Suprapubic skin (tissue), 4 donors: ENCODE measurements at regions not wholly inside any gene's neighbourhood (a gene's known extent, or its start where the extent isn't known, plus 50 kb on each side); places are given as distances from the start of the nearest gene placed in this dataset.

Experiments
- DNase-seq, 2 donors: peaks; one replicate each; pipeline ENCODE4 v3.0.0-alpha.2; 2019; ENCODE audit warnings: low spot score in 2 of 2
- H3K27ac ChIP-seq: fragments of 200-600 bp; sonication (generic); one replicate; pipeline ENCODE4 v1.5.1; 2019
- H3K27me3 ChIP-seq: fragments of 200-600 bp; sonication (generic); one replicate; pipeline ENCODE4 v1.5.1; 2019
- H3K36me3 ChIP-seq: fragments of 200-600 bp; sonication (generic); one replicate; pipeline ENCODE4 v1.5.1; 2019
- H3K4me1 ChIP-seq: fragments of 200-600 bp; sonication (generic); one replicate; pipeline ENCODE4 v1.5.1; 2019
- H3K4me3 ChIP-seq: fragments of 200-600 bp; sonication (generic); one replicate; pipeline ENCODE4 v1.5.1; 2019; ENCODE audit warnings: mild to moderate bottlenecking
- H3K9me3 ChIP-seq: fragments of 200-600 bp; sonication (generic); one replicate; pipeline ENCODE4 v1.5.1; 2019
- EP300 ChIP-seq: sonication (generic); formaldehyde crosslinking; IDR thresholded peaks from one replicate; pipeline ENCODE4 v1.6.1; 2017; ENCODE audit warnings: antibody characterized with exemption
- POLR2A ChIP-seq, 2 donors: fragments of 450-650 bp; IDR thresholded peaks; one replicate each; pipeline ENCODE4 v1.6.1; 2017; ENCODE audit warnings: antibody characterized with exemption in 2 of 2, mild to moderate bottlenecking in 2 of 2, moderate library complexity in 2 of 2
- POLR2AphosphoS5 ChIP-seq, 3 donors: sonication (generic); formaldehyde crosslinking; IDR thresholded peaks; one replicate each; pipeline ENCODE4 v1.6.1; 2017; ENCODE audit warnings: antibody characterized with exemption in 3 of 3
- WGBS: methylation state at CpG from one replicate; pipeline ENCODE4 v1.1.5; 2018; 5-methylcytosine and 5-hydroxymethylcytosine counted together
- TF ChIP-seq, protein P1 (sequence below), 2 donors: fragments of 200-600 bp in 1 of 2; fragments of 450-650 bp in 1 of 2; sonication (generic) in 1 of 2; IDR thresholded peaks; one replicate each; pipeline ENCODE4 v1.5.1; 2016 to 2019; ENCODE audit warnings: antibody characterized with exemption in 2 of 2, mild to moderate bottlenecking in 1 of 2, moderate library complexity in 1 of 2

DNA sequence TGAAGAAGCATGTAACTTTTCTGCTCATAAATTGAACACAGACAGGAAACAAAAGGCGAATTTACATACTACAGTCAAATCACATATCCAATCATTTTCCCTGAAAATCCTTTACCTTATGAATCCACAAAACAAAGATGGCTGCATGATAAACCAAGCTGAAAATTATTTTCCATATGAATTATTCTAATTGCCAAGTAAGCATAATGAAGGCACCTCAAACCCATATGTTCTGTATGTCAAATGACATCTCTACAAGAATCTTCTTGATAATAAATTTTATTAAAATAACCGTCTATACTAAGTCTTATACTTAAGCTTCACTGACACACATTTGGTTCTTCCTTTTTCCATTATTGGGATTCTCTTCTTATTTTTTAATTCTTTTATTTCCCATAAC, 1242.6 kb downstream of the CNTNAP5 start:
- no peak for DNase-seq
- H3K27ac ChIP-seq = no peak overlapping the region
- no peaks in the 10 kb centered on the region for H3K9me3 ChIP-seq
- H3K4me1 ChIP-seq = no peaks in the 10 kb centered on the region
- H3K36me3 ChIP-seq = no peaks in the 10 kb centered on the region
- no peak overlapping the region for H3K4me3 ChIP-seq
- WGBS = 86% methylated on average over 2 of the region's 2 CpGs
- TF ChIP-seq POLR2AphosphoS5 (IDR thresholded peaks at IDR 0.05) (no peak), EP300 (no peak), POLR2A (IDR thresholded peaks at IDR 0.05) (no peak)
- TF ChIP-seq, protein P1, sequence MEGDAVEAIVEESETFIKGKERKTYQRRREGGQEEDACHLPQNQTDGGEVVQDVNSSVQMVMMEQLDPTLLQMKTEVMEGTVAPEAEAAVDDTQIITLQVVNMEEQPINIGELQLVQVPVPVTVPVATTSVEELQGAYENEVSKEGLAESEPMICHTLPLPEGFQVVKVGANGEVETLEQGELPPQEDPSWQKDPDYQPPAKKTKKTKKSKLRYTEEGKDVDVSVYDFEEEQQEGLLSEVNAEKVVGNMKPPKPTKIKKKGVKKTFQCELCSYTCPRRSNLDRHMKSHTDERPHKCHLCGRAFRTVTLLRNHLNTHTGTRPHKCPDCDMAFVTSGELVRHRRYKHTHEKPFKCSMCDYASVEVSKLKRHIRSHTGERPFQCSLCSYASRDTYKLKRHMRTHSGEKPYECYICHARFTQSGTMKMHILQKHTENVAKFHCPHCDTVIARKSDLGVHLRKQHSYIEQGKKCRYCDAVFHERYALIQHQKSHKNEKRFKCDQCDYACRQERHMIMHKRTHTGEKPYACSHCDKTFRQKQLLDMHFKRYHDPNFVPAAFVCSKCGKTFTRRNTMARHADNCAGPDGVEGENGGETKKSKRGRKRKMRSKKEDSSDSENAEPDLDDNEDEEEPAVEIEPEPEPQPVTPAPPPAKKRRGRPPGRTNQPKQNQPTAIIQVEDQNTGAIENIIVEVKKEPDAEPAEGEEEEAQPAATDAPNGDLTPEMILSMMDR (IDR thresholded peaks at IDR 0.05) = no peak
- H3K27me3 ChIP-seq = no peaks in the 10 kb centered on the region

DNA sequence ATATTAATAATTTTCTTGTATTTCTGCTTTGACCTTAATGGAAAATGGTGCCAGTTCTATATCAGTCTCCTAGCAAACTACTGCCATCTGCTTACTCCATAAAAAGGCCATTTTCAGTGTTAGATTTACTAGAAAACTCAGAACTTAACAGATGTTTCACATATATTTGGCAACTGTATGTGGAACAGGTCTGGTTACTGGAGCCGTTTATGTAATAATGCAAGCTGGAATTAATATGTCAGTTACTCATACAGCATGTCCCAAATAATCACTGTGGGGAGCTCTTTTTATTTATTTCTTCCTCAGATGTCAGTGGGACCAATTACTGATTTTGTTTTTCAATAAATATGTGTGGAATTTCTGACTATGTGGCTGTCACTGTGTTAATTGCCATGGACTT, 1247.6 kb downstream of the CNTNAP5 start:
- Histone ChIP-seq H3K4me1 (no peaks in the 10 kb centered on the region), H3K4me3 (no peak overlapping the region), H3K9me3 (peaks cover 2% of the 10 kb centered on the region), H3K36me3 (no peaks in the 10 kb centered on the region), H3K27ac (no peak overlapping the region), H3K27me3 (no peaks in the 10 kb centered on the region)
- no peak for DNase-seq
- TF ChIP-seq, protein P1 (IDR thresholded peaks at IDR 0.05) = no peak
- no peak for TF ChIP-seq POLR2A (IDR thresholded peaks at IDR 0.05)
- TF ChIP-seq EP300 = no peak
- no peak for TF ChIP-seq POLR2AphosphoS5 (IDR thresholded peaks at IDR 0.05)
- 26% methylated on average over 1 of the region's 1 CpG for WGBS

DNA sequence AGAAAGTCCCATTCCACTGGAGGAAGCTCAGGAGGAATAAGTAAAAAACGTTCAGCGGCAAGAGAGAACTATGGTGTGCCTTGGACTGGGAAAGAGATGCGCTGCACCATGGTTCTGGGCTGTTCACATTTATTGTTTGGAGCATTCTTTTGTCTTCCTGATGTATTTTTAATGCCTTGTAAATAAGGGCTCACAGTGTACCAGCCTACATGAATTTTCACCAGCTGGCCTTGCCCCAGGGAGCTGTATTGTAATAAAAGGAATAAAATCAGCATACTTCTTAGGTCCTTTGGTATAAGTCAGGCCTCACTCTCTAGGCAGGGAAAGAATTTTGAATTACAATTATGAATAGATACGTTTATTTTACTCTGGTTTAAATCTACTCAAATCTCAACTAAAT, 1249.6 kb downstream of the CNTNAP5 start:
- no peaks in the 10 kb centered on the region for H3K27me3 ChIP-seq
- WGBS = 81% methylated on average over 4 of the region's 4 CpGs

DNA sequence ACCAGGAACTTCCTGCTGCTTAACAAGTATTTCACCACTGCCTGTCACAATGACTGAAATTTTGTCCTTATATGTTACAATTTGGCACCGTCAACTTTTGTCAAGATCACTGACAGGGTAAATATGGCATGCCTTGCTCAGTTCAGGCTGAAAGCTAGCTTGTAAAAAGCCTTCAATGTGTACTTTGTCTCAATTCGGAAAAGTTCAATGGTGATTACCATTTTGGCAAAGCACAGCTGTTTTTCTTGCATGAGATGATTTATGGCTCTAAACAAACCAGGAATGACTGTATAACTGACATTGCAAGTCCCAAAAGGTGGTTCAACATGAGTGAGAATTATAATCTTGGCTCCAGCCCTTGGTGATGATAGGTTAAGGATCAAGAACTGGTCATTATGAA, 1255.2 kb downstream of the CNTNAP5 start:
- TF ChIP-seq POLR2AphosphoS5 (IDR thresholded peaks at IDR 0.05) = no peak
- TF ChIP-seq POLR2A (IDR thresholded peaks at IDR 0.05) = no peak
- TF ChIP-seq, protein P1 (IDR thresholded peaks at IDR 0.05) = no peak
- TF ChIP-seq EP300 = no peak
- Histone ChIP-seq H3K4me3 (no peak overlapping the region), H3K4me1 (no peaks in the 10 kb centered on the region), H3K27ac (no peak overlapping the region), H3K9me3 (peaks cover 3% of the 10 kb centered on the region), H3K27me3 (no peaks in the 10 kb centered on the region), H3K36me3 (no peaks in the 10 kb centered on the region)
- DNase-seq = no peak
- 48% methylated on average over 2 of the region's 2 CpGs for WGBS

More for the DNA sequence above, 1249.6 kb downstream of the CNTNAP5 start:
- TF ChIP-seq POLR2AphosphoS5 (IDR thresholded peaks at IDR 0.05) = no peak
- no peak for TF ChIP-seq POLR2A (IDR thresholded peaks at IDR 0.05)
- no peak for TF ChIP-seq EP300
- peaks cover 3% of the 10 kb centered on the region for H3K9me3 ChIP-seq
- no peaks in the 10 kb centered on the region for H3K4me1 ChIP-seq
- H3K4me3 ChIP-seq = no peak overlapping the region
- H3K36me3 ChIP-seq = no peaks in the 10 kb centered on the region
- no peak overlapping the region for H3K27ac ChIP-seq
- DNase-seq = no peak

DNA sequence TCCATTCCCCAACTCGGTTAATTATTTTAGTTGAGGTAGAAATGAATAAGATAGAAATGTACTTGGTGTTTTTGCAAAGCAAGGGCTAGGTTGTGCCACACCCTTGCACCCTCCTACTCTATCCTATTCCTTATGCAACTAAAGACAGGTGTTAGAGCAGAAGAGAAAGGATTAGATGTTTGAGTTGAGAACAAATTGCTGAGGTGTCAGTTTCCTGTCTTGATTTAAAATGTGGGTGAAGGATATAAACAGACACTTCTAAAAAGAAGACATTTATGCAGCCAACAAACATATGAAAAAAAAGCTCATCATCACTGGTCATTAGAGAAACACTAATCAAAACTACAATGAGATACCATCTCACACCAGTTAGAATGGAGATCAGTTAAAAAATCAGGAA, 1256.2 kb downstream of the CNTNAP5 start:
- Histone ChIP-seq H3K4me3 (no peak overlapping the region), H3K27ac (no peak overlapping the region), H3K4me1 (no peaks in the 10 kb centered on the region), H3K27me3 (no peaks in the 10 kb centered on the region), H3K36me3 (no peaks in the 10 kb centered on the region), H3K9me3 (peaks cover 3% of the 10 kb centered on the region)
- no peak for DNase-seq
- 96% methylated on average over 1 of the region's 1 CpG for WGBS
- TF ChIP-seq EP300 = no peak
- no peak for TF ChIP-seq POLR2A (IDR thresholded peaks at IDR 0.05)
- TF ChIP-seq POLR2AphosphoS5 (IDR thresholded peaks at IDR 0.05) = no peak
- TF ChIP-seq, protein P1 (IDR thresholded peaks at IDR 0.05) = no peak

DNA sequence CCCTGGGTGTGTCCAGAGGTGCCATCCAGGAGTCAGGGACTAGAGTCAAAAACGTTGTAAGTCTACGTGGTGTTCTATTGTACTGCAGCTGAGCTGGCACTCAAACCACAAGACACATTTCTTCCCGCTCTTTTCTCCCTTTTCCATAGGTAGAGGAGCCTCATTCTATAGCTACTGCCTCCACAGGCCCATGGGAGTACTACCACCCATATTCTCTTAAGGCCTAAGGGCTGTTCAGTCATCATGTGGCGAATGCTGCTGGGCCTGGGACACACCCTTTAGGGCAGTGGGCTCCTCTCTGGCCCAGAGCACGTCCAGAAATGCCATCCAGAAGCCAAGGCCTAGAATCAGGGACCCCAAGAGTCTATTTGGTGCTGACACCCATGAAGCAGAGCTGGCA, 1271.7 kb downstream of the CNTNAP5 start:
- no peak for DNase-seq
- no peaks in the 10 kb centered on the region for H3K27me3 ChIP-seq
- WGBS = 72% methylated on average over 5 of the region's 5 CpGs
- no peaks in the 10 kb centered on the region for H3K36me3 ChIP-seq
- no peaks in the 10 kb centered on the region for H3K4me1 ChIP-seq
- no peak overlapping the region for H3K27ac ChIP-seq
- peaks cover 4% of the 10 kb centered on the region for H3K9me3 ChIP-seq
- TF ChIP-seq POLR2A (IDR thresholded peaks at IDR 0.05) (no peak), EP300 (no peak), POLR2AphosphoS5 (IDR thresholded peaks at IDR 0.05) (no peak)
- TF ChIP-seq, protein P1 (IDR thresholded peaks at IDR 0.05) = no peak
- no peak overlapping the region for H3K4me3 ChIP-seq
